ENCODE measurements at regions not wholly inside any gene's neighbourhood (a gene's known extent, or its start where the extent isn't known, plus 50 kb on each side); places are given as distances from the start of the nearest gene placed in this dataset.
"Not testable (repeated sequence)": the region's sequence is repeated elsewhere in the genome, so short reads cannot be mapped to it uniquely, and the experiment has no call there.

DNA sequence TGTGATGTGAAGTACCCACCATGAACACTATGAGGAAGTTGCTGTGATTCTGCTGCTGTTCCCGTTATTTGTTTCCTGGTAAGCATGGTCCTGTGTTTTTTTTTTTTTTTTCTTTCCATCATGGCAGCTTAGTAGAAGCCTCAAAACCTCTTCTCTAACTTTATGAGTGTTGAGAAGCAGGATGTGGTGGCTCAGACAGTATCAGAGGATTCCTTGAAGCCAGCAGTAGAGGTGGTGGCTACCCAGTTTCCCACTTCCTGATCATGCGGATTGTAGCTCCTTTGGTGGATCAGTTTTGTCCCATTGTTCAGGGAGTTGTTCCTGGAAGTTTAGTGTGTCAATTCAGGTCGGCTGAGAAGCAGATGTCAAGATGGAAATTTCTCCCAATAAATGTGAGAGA is 175.8 kb downstream of the ATP23 start:
- H3K27me3 ChIP-seq (ENCODE audit: control insufficient read depth, insufficient read depth, low read length), result no peaks in the 10 kb centered on the region
- TF ChIP-seq, protein P1, sequence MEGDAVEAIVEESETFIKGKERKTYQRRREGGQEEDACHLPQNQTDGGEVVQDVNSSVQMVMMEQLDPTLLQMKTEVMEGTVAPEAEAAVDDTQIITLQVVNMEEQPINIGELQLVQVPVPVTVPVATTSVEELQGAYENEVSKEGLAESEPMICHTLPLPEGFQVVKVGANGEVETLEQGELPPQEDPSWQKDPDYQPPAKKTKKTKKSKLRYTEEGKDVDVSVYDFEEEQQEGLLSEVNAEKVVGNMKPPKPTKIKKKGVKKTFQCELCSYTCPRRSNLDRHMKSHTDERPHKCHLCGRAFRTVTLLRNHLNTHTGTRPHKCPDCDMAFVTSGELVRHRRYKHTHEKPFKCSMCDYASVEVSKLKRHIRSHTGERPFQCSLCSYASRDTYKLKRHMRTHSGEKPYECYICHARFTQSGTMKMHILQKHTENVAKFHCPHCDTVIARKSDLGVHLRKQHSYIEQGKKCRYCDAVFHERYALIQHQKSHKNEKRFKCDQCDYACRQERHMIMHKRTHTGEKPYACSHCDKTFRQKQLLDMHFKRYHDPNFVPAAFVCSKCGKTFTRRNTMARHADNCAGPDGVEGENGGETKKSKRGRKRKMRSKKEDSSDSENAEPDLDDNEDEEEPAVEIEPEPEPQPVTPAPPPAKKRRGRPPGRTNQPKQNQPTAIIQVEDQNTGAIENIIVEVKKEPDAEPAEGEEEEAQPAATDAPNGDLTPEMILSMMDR (IDR thresholded peaks at IDR 0.05; ENCODE audit: insufficient read depth, low read length, severe bottlenecking), result no peak
- H3K36me3 ChIP-seq (ENCODE audit: control insufficient read depth, insufficient read depth, low read length), result no peaks in the 10 kb centered on the region
- no peak for FAIRE-seq
- no peak for DNase-seq (ENCODE audit: low read depth)
- no peak overlapping the region for H3K4me3 ChIP-seq (ENCODE audit: low read depth, low read length)

DNA sequence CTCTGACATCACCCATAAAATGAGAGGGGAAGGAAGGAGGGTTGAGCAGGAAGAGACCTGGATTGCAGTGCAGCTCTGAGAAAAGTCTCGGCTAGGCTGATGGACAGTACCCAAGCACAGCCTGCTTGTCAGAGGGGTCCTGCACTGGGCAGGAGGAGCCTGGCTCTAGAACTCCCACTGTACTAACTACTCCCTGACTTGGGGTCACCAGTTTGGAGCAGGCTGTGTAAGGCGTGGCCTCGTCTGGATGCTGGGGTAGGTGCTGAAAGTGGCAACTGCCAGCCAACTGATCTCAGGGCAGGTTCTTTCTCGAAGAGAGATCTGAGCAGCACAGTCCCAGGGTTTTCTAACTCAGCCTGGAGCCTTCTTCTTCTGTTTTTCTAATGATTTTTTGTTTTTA is 176.3 kb downstream of the ATP23 start:
- FAIRE-seq, result no peak
- DNase-seq (ENCODE audit: low read depth), result no peak
- H3K27me3 ChIP-seq (ENCODE audit: control insufficient read depth, insufficient read depth, low read length), result no peaks in the 10 kb centered on the region

DNA sequence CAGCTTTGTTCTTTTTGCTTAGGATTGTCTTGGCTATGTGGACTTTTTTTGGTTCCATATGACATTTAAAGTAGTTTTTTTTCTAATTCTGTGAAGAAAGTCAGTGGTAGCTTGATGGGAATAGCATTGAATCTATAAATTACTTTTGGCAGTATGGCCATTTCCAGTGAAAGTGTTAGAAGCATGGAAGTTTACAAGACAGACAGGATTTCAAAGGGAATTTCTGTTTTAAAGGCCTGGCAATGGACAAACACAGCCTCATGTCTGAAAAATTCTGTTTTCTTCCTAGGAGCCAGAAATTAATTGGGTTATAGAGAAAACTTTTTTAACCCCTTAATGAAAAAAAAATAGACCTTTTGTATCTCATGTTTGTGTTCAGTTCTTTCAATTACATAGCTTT is 184.4 kb downstream of the ATP23 start:
- not testable (repeated sequence) for H3K4me3 ChIP-seq (ENCODE audit: low read depth, low read length); FAIRE-seq; H3K36me3 ChIP-seq (ENCODE audit: control insufficient read depth, insufficient read depth, low read length); DNase-seq (ENCODE audit: low read depth); H3K27me3 ChIP-seq (ENCODE audit: control insufficient read depth, insufficient read depth, low read length)

More for the DNA sequence above, 176.3 kb downstream of the ATP23 start:
- H3K4me3 ChIP-seq (ENCODE audit: low read depth, low read length), result no peak overlapping the region
- H3K36me3 ChIP-seq (ENCODE audit: control insufficient read depth, insufficient read depth, low read length), result no peaks in the 10 kb centered on the region
- TF ChIP-seq, protein P1 (IDR thresholded peaks at IDR 0.05; ENCODE audit: insufficient read depth, low read length, severe bottlenecking), result no peak

DNA sequence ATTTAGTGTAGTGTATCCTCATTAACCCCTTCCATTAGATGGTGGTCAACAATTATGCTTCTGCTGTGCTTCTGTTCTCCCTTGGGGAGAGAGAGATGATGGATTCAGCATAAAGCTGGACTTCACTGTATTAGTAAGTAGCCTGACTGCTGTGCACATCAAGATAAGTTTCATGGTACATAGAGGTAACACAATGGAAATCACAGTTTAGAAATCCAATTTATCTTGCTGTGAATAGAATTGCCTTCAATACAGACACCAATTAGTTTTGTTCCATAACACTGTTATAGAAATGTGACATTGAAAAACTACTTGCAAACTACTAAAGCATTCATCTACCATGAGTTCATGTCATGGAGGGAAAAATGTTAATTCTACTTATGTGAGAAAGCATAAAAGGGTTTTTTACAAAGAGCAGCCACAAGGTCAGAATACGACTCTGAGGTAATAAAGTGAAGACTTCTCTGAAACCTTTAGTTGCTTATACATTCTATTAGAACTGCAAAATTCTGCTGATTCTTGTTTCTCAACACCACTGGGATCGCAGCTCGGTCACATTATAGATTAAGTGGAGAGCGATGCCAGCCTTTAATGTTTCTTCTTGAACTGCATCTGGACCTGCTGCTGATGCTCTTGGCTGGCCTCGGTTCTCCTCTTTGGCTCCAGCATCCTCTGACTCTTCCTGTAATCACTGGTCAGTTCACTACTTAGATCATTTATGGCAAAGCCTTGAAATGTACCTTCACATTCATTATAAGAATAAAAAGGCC is 190.8 kb downstream of the ATP23 start:
- FAIRE-seq (no peak), DNase-seq (ENCODE audit: low read depth) (no peak)
- H3K4me3 ChIP-seq (ENCODE audit: low read depth, low read length), result no peak overlapping the region
- no peaks in the 10 kb centered on the region for H3K36me3 ChIP-seq (ENCODE audit: control insufficient read depth, insufficient read depth, low read length)
- H3K27me3 ChIP-seq (ENCODE audit: control insufficient read depth, insufficient read depth, low read length), result peaks cover 1% of the 10 kb centered on the region
- TF ChIP-seq, protein P1 (IDR thresholded peaks at IDR 0.05; ENCODE audit: insufficient read depth, low read length, severe bottlenecking), result no peak

DNA sequence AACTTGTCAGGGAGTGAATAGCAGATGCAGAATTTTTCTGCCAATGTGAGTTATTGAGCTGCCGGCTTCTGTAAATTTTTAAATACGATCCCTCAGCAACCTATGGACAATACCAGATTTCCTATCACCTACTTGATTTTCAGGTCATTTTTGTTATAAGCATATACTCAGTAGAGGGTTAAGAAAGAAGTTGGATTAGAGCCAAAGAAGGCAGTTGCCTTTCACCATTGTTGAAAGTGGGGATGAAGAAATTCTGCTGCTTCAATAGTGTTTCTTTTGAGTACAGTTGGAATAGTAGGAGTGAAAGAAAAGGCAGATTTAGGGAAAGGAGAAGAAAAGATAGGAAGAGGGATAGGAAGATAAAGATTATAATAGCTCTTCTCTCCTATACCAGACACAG is 197.1 kb downstream of the ATP23 start:
- FAIRE-seq (no peak), DNase-seq (ENCODE audit: low read depth) (peak; percentile 13)
- Histone ChIP-seq H3K36me3 (ENCODE audit: control insufficient read depth, insufficient read depth, low read length) (no peaks in the 10 kb centered on the region), H3K27me3 (ENCODE audit: control insufficient read depth, insufficient read depth, low read length) (peaks cover 1% of the 10 kb centered on the region), H3K4me3 (ENCODE audit: low read depth, low read length) (no peak overlapping the region)
- TF ChIP-seq, protein P1 (IDR thresholded peaks at IDR 0.05; ENCODE audit: insufficient read depth, low read length, severe bottlenecking), result no peak

DNA sequence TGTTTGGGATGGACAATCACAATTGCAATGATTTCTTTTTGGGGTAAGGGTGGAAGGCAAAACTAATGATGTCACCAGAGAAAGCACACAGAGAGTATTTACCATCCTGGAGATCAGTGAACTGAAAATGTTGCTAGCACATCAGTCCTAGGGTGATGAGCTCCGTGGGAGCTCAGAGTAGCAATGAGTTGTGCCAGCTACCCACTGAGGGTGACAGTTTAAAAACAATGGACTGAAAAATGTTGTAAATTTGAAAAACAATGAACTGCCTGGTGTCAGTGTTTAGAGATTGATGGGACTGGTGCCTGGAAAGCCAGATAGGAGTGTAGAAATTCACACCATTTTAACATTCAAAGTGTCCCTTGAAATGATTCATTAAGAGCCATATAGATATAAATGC is 198.5 kb downstream of the ATP23 start:
- no peaks in the 10 kb centered on the region for H3K27me3 ChIP-seq (ENCODE audit: control insufficient read depth, insufficient read depth, low read length)
- TF ChIP-seq, protein P1 (IDR thresholded peaks at IDR 0.05; ENCODE audit: insufficient read depth, low read length, severe bottlenecking), result no peak
- no peak overlapping the region for H3K4me3 ChIP-seq (ENCODE audit: low read depth, low read length)
- H3K36me3 ChIP-seq (ENCODE audit: control insufficient read depth, insufficient read depth, low read length), result no peaks in the 10 kb centered on the region
- FAIRE-seq, result no peak
- no peak for DNase-seq (ENCODE audit: low read depth)

All from bronchial epithelial cell (primary cell).